ENCODE measurements at regions not wholly inside any gene's neighbourhood (a gene's known extent, or its start where the extent isn't known, plus 50 kb on each side); places are given as distances from the start of the nearest gene placed in this dataset.
"Not testable (repeated sequence)": the region's sequence is repeated elsewhere in the genome, so short reads cannot be mapped to it uniquely, and the experiment has no call there.

- TF ChIP-seq CTCF (IDR thresholded peaks at IDR 0.05; ENCODE audit: low read depth, low read length) = no peak
- in situ Hi-C loops (cut with HindIII; ENCODE audit: low sequenced_read_pairs) = no loop called here
- no peak for DNase-seq (ENCODE audit: low read depth, low spot score)
- H3K4me3 ChIP-seq (ENCODE audit: low read depth, low read length) = no peak overlapping the region
These were observed 209.7 kb upstream of the EGLN3 start for GRCh38 chr14:34160619-34161018.

- DNase-seq (ENCODE audit: low read depth, low spot score) = no peak
- no peak for TF ChIP-seq CTCF (IDR thresholded peaks at IDR 0.05; ENCODE audit: low read depth, low read length)
- in situ Hi-C loops (cut with HindIII; ENCODE audit: low sequenced_read_pairs) = no loop called here
- H3K4me3 ChIP-seq (ENCODE audit: low read depth, low read length) = no peak overlapping the region
These were observed 206.8 kb upstream of the EGLN3 start for GRCh38 chr14:34157651-34158050.

- no peak for TF ChIP-seq CTCF (IDR thresholded peaks at IDR 0.05; ENCODE audit: low read depth, low read length)
- in situ Hi-C loops (cut with HindIII; ENCODE audit: low sequenced_read_pairs) = no loop called here
- no peak overlapping the region for H3K4me3 ChIP-seq (ENCODE audit: low read depth, low read length)
- no peak for DNase-seq (ENCODE audit: low read depth, low spot score)
These were observed 196.6 kb upstream of the EGLN3 start for GRCh38 chr14:34147461-34147860.

GRCh38 chr14:34140127-34140526 is 189.3 kb upstream of the EGLN3 start:
- DNase-seq (ENCODE audit: low read depth, low spot score); in situ Hi-C loops (cut with HindIII; ENCODE audit: low sequenced_read_pairs): not testable (repeated sequence)

GRCh38 chr14:34139160-34140121 is 188.6 kb upstream of the EGLN3 start:
- in situ Hi-C loops (cut with HindIII; ENCODE audit: low sequenced_read_pairs); H3K4me3 ChIP-seq (ENCODE audit: low read depth, low read length): not testable (repeated sequence)
- DNase-seq (ENCODE audit: low read depth, low spot score) = peak; percentile 35

More at GRCh38 chr14:34140127-34140526, 189.3 kb upstream of the EGLN3 start:
- H3K4me3 ChIP-seq (ENCODE audit: low read depth, low read length) = not testable (repeated sequence)

GRCh38 chr14:34138175-34138574 is 187.3 kb upstream of the EGLN3 start:
- no peak for TF ChIP-seq CTCF (IDR thresholded peaks at IDR 0.05; ENCODE audit: low read depth, low read length)
- H3K4me3 ChIP-seq (ENCODE audit: low read depth, low read length) = no peak overlapping the region
- no peak for DNase-seq (ENCODE audit: low read depth, low spot score)
- in situ Hi-C loops (cut with HindIII; ENCODE audit: low sequenced_read_pairs) = no loop called here

- H3K4me3 ChIP-seq (ENCODE audit: low read depth, low read length) = no peak overlapping the region
- in situ Hi-C loops (cut with HindIII; ENCODE audit: low sequenced_read_pairs) = no loop called here
These were observed 186.3 kb upstream of the EGLN3 start for GRCh38 chr14:34137001-34137745.

More at GRCh38 chr14:34137001-34137745, 186.3 kb upstream of the EGLN3 start:
- no peak for TF ChIP-seq CTCF (IDR thresholded peaks at IDR 0.05; ENCODE audit: low read depth, low read length)
- DNase-seq (ENCODE audit: low read depth, low spot score) = no peak
